Chondrocyte (in vitro differentiated cells): ENCODE measurements at regions not wholly inside any gene's neighbourhood (a gene's known extent, or its start where the extent isn't known, plus 50 kb on each side); places are given as distances from the start of the nearest gene placed in this dataset.
A peak's percentile ranks its signal among the peaks of the same experiment; 100 is the strongest.

Source experiments
- DNase-seq: peaks from one replicate; pipeline ENCODE4 v3.0.0; 2021; ENCODE audit warnings: mixed read lengths, low spot score
- H3K27ac Mint-ChIP-seq: one replicate; pipeline ENCODE4 v1.8.0; 2021; ENCODE audit warnings: mild to moderate bottlenecking, moderate library complexity, mixed read lengths; ENCODE audit not compliant: unreplicated experiment
- H3K27me3 Mint-ChIP-seq: 2 replicates; pipeline ENCODE4 v1.8.0; 2021; ENCODE audit warnings: low read depth, mixed read lengths
- H3K36me3 Mint-ChIP-seq: 2 replicates; pipeline ENCODE4 v1.8.0; 2021; ENCODE audit warnings: low read depth, mixed read lengths
- H3K4me1 Mint-ChIP-seq: 2 replicates; pipeline ENCODE4 v1.8.0; 2021; ENCODE audit warnings: low read depth, mild to moderate bottlenecking, mixed read lengths
- H3K4me3 Mint-ChIP-seq: one replicate; pipeline ENCODE4 v1.8.0; 2021; ENCODE audit warnings: mild to moderate bottlenecking, moderate library complexity, mixed read lengths; ENCODE audit not compliant: unreplicated experiment
- H3K9me3 Mint-ChIP-seq: 2 replicates; pipeline ENCODE4 v1.8.0; 2021; ENCODE audit warnings: low read depth, mixed read lengths
- TF ChIP-seq, protein P1 (sequence below): fragments of 200-600 bp; sonication (generic); IDR thresholded peaks from 2 replicates; pipeline ENCODE4 v1.5.0; 2021; ENCODE audit warnings: antibody characterized with exemption, mild to moderate bottlenecking, moderate library complexity

DNA sequence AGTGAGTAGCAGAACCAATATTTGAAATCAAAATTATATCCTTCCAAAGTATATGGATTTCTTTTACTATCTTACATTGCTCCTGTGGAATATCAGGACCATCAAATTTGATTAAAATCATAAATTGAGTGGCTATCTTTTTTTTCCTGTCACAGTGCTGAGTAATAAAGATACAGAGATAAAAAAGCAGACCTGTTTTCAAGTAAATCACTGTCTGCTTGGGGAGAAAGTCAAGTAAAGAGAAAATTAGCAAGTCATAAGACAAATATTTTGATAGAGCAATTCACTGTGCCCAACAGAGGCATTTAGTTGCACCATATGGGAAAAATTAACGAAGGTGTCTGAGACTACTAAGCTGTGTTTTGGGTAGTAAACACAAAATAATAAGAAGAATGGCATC is 933.7 kb downstream of the NTRK3 start:
- no peak overlapping the region for H3K4me3 Mint-ChIP-seq
- peaks cover 7% of the 10 kb centered on the region for H3K27me3 Mint-ChIP-seq
- no peaks in the 10 kb centered on the region for H3K9me3 Mint-ChIP-seq
- TF ChIP-seq, protein P1, sequence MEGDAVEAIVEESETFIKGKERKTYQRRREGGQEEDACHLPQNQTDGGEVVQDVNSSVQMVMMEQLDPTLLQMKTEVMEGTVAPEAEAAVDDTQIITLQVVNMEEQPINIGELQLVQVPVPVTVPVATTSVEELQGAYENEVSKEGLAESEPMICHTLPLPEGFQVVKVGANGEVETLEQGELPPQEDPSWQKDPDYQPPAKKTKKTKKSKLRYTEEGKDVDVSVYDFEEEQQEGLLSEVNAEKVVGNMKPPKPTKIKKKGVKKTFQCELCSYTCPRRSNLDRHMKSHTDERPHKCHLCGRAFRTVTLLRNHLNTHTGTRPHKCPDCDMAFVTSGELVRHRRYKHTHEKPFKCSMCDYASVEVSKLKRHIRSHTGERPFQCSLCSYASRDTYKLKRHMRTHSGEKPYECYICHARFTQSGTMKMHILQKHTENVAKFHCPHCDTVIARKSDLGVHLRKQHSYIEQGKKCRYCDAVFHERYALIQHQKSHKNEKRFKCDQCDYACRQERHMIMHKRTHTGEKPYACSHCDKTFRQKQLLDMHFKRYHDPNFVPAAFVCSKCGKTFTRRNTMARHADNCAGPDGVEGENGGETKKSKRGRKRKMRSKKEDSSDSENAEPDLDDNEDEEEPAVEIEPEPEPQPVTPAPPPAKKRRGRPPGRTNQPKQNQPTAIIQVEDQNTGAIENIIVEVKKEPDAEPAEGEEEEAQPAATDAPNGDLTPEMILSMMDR, result no peak
- no peak overlapping the region for H3K27ac Mint-ChIP-seq
- no peaks in the 10 kb centered on the region for H3K36me3 Mint-ChIP-seq
- no peak for DNase-seq
- no peaks in the 10 kb centered on the region for H3K4me1 Mint-ChIP-seq

DNA sequence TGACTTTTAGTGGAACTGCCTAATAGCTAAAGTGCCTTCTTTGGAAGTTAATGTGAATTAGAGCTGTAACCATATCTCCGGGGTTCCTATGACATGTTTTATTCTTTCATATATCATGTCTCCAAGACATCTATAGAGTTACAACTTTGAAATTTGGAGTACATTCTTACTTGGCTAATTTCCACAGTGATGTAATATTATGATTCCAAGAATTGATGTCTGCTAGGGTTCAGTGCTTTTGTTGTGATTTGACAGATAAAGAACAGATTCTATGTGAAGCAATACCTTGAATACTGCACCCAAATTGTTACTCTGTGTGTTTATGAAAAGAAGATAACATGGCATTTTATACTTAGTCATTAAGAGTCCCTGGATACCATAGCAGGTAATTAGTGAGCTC is 934.3 kb downstream of the NTRK3 start:
- Mint-ChIP-seq H3K27me3 (peaks cover 9% of the 10 kb centered on the region), H3K4me1 (no peaks in the 10 kb centered on the region), H3K27ac (no peak overlapping the region), H3K9me3 (no peaks in the 10 kb centered on the region), H3K36me3 (no peaks in the 10 kb centered on the region), H3K4me3 (no peak overlapping the region)
- TF ChIP-seq, protein P1, result no peak
- no peak for DNase-seq

DNA sequence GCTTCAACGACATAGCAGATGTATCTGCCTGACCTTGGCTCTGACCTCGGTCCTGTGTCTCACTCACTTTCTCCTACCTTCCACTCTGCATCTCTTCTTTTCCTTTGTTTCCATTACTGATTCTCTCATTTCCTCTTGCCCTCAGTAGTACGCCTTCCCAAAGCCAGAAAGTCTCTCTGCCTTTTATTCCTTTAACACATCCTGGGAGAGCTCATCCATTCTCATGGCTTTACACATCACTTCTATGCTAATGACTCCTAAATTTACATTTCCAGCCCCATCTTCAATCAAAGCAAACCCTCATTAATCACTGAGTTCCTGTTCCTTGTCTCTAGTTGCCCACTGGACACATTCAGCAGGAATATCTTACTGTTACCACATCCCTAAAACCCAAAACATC is 938.6 kb downstream of the NTRK3 start:
- Mint-ChIP-seq H3K9me3 (no peaks in the 10 kb centered on the region), H3K27me3 (peaks cover 11% of the 10 kb centered on the region), H3K4me1 (no peaks in the 10 kb centered on the region), H3K27ac (no peak overlapping the region), H3K4me3 (no peak overlapping the region), H3K36me3 (no peaks in the 10 kb centered on the region)
- DNase-seq, result no peak
- TF ChIP-seq, protein P1, result no peak

- Mint-ChIP-seq H3K9me3 (no peaks in the 10 kb centered on the region), H3K4me3 (no peak overlapping the region), H3K4me1 (no peaks in the 10 kb centered on the region), H3K27ac (no peak overlapping the region), H3K36me3 (no peaks in the 10 kb centered on the region), H3K27me3 (peaks cover 2% of the 10 kb centered on the region)
- TF ChIP-seq, protein P1, result no peak
- peak; percentile 27 for DNase-seq
These were observed 944.3 kb downstream of the NTRK3 start for GRCh38 chr15:87312221-87312620.

- DNase-seq, result no peak
- H3K9me3 Mint-ChIP-seq, result peaks cover 8% of the 10 kb centered on the region
- no peaks in the 10 kb centered on the region for H3K36me3 Mint-ChIP-seq
- no peak overlapping the region for H3K27ac Mint-ChIP-seq
- TF ChIP-seq, protein P1, result no peak
- no peaks in the 10 kb centered on the region for H3K4me1 Mint-ChIP-seq
- H3K27me3 Mint-ChIP-seq, result peaks cover 2% of the 10 kb centered on the region
- H3K4me3 Mint-ChIP-seq, result no peak overlapping the region
These were observed 956.4 kb downstream of the NTRK3 start for GRCh38 chr15:87300146-87300545.
